ENCODE measurements at regions not wholly inside any gene's neighbourhood (a gene's known extent, or its start where the extent isn't known, plus 50 kb on each side); places are given as distances from the start of the nearest gene placed in this dataset.
"Not testable (repeated sequence)": the region's sequence is repeated elsewhere in the genome, so short reads cannot be mapped to it uniquely, and the experiment has no call there.

DNA sequence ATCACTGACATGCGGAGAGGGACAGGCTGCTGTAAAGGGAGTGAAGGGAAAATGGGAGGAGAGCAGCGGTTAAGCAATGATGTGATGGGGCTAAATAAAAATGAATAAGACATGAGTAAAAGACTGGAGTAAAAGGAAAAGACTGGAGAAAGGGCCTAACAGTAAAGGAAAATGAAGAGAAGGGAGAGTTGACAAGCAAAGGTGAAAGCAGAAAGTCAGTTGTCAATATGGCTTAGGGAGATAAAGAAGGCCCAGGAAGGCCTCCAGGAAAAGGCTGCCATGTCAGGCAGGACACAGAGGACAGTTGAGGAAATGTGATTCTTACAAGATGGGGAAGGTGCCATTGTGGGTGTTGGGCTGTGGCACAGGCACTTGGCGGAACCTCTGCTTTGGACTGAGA, 98.9 kb upstream of the AMZ2 start:
- Histone ChIP-seq H3K36me3 (no peaks in the 10 kb centered on the region), H3K27ac (no peak overlapping the region), H3K4me3 (no peak overlapping the region), H3K9me3 (no peaks in the 10 kb centered on the region), H3K27me3 (replicated peaks in 1 of 7) (no peaks in the 10 kb centered on the region), H3K4me1 (no peaks in the 10 kb centered on the region)
- intact Hi-C loops (cut with DNase I; ENCODE audit: low total_unique reads), result no loop called here
- no peak for DNase-seq
- 96 to 99% (median 96%) methylated on average over 3 of the region's 3 CpGs for WGBS, 5 donors
- TF ChIP-seq POLR2A (IDR thresholded peaks at IDR 0.05), result no peak
- TF ChIP-seq POLR2AphosphoS5 (IDR thresholded peaks at IDR 0.05), result no peak
- TF ChIP-seq, protein P1, sequence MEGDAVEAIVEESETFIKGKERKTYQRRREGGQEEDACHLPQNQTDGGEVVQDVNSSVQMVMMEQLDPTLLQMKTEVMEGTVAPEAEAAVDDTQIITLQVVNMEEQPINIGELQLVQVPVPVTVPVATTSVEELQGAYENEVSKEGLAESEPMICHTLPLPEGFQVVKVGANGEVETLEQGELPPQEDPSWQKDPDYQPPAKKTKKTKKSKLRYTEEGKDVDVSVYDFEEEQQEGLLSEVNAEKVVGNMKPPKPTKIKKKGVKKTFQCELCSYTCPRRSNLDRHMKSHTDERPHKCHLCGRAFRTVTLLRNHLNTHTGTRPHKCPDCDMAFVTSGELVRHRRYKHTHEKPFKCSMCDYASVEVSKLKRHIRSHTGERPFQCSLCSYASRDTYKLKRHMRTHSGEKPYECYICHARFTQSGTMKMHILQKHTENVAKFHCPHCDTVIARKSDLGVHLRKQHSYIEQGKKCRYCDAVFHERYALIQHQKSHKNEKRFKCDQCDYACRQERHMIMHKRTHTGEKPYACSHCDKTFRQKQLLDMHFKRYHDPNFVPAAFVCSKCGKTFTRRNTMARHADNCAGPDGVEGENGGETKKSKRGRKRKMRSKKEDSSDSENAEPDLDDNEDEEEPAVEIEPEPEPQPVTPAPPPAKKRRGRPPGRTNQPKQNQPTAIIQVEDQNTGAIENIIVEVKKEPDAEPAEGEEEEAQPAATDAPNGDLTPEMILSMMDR (IDR thresholded peaks at IDR 0.05 in 8 of 11, conservative IDR thresholded peaks at IDR 0.05 in 3 of 11), result no peak

DNA sequence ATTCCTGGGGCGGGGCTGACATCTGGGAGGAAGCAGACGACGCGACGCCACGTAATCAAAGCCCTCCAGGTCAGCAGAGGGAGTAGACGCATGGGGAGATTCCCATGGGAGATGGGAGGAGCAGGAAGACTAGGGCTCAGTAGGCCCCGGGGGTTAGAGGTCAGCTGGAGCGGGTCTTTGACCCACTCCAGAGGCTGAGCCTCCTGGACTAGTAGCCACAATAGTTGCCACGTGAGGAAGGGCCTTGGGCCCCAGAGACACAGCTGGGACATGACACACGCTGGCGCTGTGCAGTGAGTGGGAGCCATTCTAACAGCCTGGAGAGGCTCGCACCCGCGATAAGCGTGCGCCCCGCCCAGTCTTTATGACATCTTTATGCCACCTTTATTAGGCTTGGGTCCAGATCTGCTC, 95.7 kb upstream of the AMZ2 start:
- DNase-seq, result no peak
- H3K4me3 ChIP-seq, result no peak overlapping the region
- TF ChIP-seq, protein P1 (IDR thresholded peaks at IDR 0.05 in 8 of 11, conservative IDR thresholded peaks at IDR 0.05 in 3 of 11), result no peak
- TF ChIP-seq POLR2AphosphoS5 (IDR thresholded peaks at IDR 0.05) (no peak), POLR2A (IDR thresholded peaks at IDR 0.05) (no peak)
- no peaks in the 10 kb centered on the region for H3K4me1 ChIP-seq
- no peak overlapping the region for H3K27ac ChIP-seq
- no peaks in the 10 kb centered on the region for H3K9me3 ChIP-seq
- no peaks in the 10 kb centered on the region for H3K36me3 ChIP-seq
- 85 to 96% (median 91%) methylated on average over 16 to 18 of the region's 18 CpGs for WGBS, 5 donors
- intact Hi-C loops (cut with DNase I; ENCODE audit: low total_unique reads), result no loop called here
- H3K27me3 ChIP-seq (replicated peaks in 1 of 7), result no peaks in the 10 kb centered on the region

DNA sequence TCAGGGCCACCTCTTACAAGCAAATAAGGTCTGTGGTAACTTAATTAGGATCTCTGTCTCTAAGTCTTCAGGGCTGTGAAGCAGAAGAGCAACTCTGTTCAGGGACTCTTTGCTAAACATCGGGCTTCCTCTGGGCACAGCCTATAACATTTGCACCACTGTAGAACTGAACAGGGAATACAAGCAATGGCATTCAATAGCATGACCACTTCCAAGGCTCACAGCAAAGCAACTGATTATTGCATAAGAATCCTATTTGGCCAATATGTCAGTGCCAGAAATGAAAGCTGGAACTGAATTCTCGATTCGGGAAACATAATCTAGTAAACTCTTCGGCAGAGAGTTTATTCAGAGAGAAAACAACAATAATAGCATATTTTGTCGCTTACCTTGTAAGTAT, 92.2 kb upstream of the AMZ2 start:
- no peaks in the 10 kb centered on the region for H3K27me3 ChIP-seq (replicated peaks in 1 of 7)
- WGBS, 5 donors, result 94 to 98% (median 96%) methylated on average over 5 of the region's 5 CpGs
- DNase-seq, result no peak
- intact Hi-C loops (cut with DNase I; ENCODE audit: low total_unique reads), result no loop called here
- H3K36me3 ChIP-seq, result no peaks in the 10 kb centered on the region
- no peaks in the 10 kb centered on the region for H3K9me3 ChIP-seq
- H3K4me1 ChIP-seq, result no peaks in the 10 kb centered on the region
- no peak overlapping the region for H3K27ac ChIP-seq
- H3K4me3 ChIP-seq, result no peak overlapping the region
- TF ChIP-seq POLR2A (IDR thresholded peaks at IDR 0.05) (no peak), POLR2AphosphoS5 (IDR thresholded peaks at IDR 0.05) (no peak)
- TF ChIP-seq, protein P1 (IDR thresholded peaks at IDR 0.05 in 8 of 11, conservative IDR thresholded peaks at IDR 0.05 in 3 of 11), result no peak

DNA sequence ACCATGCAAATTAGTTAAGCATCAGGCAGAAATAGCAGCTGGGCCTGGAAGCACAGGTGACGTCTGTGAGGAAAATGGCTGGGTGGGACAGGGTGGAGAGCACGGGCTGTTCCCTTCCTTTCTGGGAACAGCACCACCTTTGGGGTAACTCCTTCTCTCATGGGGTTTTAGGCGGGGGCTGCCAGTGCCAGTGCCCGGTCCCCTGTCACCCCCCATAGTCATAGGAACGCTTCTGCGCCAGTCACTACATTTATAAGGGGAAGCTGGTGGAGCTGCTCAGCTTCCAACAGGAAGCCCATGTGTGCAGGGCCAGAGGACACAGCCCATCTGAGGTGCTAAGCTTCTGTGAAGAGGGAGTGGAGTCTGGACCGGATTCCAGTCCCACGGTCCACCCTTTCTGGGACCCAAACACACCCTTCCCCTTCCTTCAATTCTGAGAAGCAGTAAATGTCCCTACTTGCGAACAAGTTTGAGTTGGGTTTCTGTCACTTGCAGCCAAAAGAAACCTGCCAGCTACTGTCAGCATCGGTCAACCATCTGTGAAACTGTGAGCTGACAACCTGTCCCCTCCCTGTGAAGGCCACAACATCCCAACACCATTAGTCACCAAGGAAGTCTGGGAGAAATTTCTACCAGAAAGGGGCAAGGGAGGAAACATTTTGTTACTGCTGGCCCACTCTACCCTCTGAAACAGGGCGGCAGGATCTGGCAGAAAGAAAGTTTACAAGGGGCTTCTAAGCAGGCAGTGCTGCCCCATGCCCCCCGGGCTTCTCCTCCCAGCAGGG, 86.0 kb upstream of the AMZ2 start:
- H3K27ac ChIP-seq, result peak overlapping the region in 2 of 8 donors; percentile 16 to 17
- no peak overlapping the region for H3K4me3 ChIP-seq
- TF ChIP-seq POLR2AphosphoS5 (IDR thresholded peaks at IDR 0.05) (no peak), POLR2A (IDR thresholded peaks at IDR 0.05) (no peak)
- TF ChIP-seq, protein P1 (IDR thresholded peaks at IDR 0.05 in 8 of 11, conservative IDR thresholded peaks at IDR 0.05 in 3 of 11), result no peak
- H3K4me1 ChIP-seq, result no peaks in the 10 kb centered on the region
- intact Hi-C loops (cut with DNase I; ENCODE audit: low total_unique reads), result no loop called here
- H3K9me3 ChIP-seq, result no peaks in the 10 kb centered on the region
- H3K27me3 ChIP-seq (replicated peaks in 1 of 7), result no peaks in the 10 kb centered on the region
- DNase-seq, result no peak
- peaks cover 0 to 4% (median 0%) of the 10 kb centered on the region in 6 donors for H3K36me3 ChIP-seq
- 60 to 68% (median 67%) methylated on average over 10 to 12 of the region's 12 CpGs for WGBS, 5 donors

DNA sequence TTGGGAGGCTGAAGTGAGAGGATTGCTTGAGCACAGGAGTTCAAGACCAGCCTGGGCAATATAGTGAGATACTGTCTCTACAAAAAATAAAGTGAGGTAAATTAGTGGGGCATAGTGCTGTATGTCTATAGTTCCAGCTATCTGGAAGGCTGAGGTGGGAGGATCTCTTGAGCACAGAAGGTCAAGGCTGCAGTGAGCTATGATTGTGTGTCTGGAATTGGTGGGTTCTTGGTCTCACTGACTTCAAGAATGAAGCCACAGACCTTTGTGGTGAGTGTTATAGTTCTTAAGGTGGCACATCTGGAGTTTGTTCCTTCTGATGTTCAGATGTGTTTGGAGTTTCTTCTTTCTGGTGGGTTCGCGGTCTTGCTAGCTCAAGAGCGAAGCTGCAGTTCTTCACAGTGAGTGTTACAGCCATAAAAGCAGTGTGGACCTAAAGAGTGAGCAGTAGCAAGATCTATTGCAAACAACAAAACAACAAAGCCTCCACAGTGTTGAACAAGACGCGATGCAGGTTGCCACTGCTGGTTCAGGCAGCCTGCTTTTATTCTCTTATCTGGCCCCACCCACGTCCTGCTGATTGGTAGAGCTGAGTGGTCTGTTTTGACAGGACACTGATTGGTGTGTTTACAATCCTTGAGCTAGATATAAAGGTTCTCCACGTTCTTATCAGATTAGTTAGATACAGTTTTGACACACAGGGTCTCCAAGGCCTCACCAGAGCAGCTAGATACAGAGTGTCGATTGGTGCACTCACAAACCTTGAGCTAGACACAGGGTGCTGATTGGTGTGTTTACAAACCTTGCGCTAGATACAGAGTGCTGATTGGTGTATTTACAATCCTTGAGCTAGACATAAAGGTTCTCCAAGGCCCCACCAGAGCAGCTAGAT, 79.3 kb upstream of the AMZ2 start:
- H3K27me3 ChIP-seq (replicated peaks in 1 of 7); intact Hi-C loops (cut with DNase I; ENCODE audit: low total_unique reads); H3K27ac ChIP-seq; H3K4me1 ChIP-seq; H3K4me3 ChIP-seq; H3K36me3 ChIP-seq; DNase-seq; H3K9me3 ChIP-seq: not testable (repeated sequence)
- WGBS, 5 donors, result 70 to 86% (median 78%) methylated on average over 7 to 9 of the region's 9 CpGs

Data from spleen (tissue), 11 donors.